GM21723 (cell line): ENCODE measurements at regions not wholly inside any gene's neighbourhood (a gene's known extent, or its start where the extent isn't known, plus 50 kb on each side); places are given as distances from the start of the nearest gene placed in this dataset.

Experiments
- ATAC-seq: cut with Tn5 transposase; IDR thresholded peaks from one replicate; pipeline ENCODE4 v1.9.1; 2021; ENCODE audit warnings: mild to moderate bottlenecking, moderate library complexity; ENCODE audit not compliant: unreplicated experiment

GRCh38 chr9:104022083-104022482 lies 72.0 kb upstream of the SMC2 start:
- ATAC-seq: no peak

GRCh38 chr9:104025104-104025503 lies 69.0 kb upstream of the SMC2 start:
- ATAC-seq: no peak

- no peak for ATAC-seq
These were observed 68.2 kb upstream of the SMC2 start for GRCh38 chr9:104025945-104026344.

GRCh38 chr9:104027295-104027694 lies 66.8 kb upstream of the SMC2 start:
- peak; percentile 52 for ATAC-seq

GRCh38 chr9:104028827-104029226 lies 65.3 kb upstream of the SMC2 start:
- ATAC-seq: no peak
